ENCODE measurements at regions not wholly inside any gene's neighbourhood (a gene's known extent, or its start where the extent isn't known, plus 50 kb on each side); places are given as distances from the start of the nearest gene placed in this dataset.

GRCh38 chr12:90261283-90261682, 552.6 kb upstream of the ATP2B1 start:
- DNase-seq = no peak
- intact Hi-C loops (cut with DNase I) = no loop called here
- Histone ChIP-seq H3K9me3 (no peaks in the 10 kb centered on the region), H3K4me1 (no peaks in the 10 kb centered on the region), H3K36me3 (no peaks in the 10 kb centered on the region), H3K4me3 (no peak overlapping the region), H3K27me3 (no peaks in the 10 kb centered on the region), H3K27ac (no peak overlapping the region)
- no peak for TF ChIP-seq CTCF (IDR thresholded peaks at IDR 0.05)
- no peak for ATAC-seq

- 55 to 72% methylated on average over 1 of the region's 1 CpG for WGBS, 2 donors
- Histone ChIP-seq H3K27ac (no peak overlapping the region), H3K4me1 (no peaks in the 10 kb centered on the region), H3K4me3 (no peak overlapping the region), H3K9me3 (no peaks in the 10 kb centered on the region), H3K27me3 (no peaks in the 10 kb centered on the region), H3K36me3 (no peaks in the 10 kb centered on the region)
- no peak for TF ChIP-seq CTCF (IDR thresholded peaks at IDR 0.05)
- DNase-seq = no peak
- no peak for ATAC-seq
- intact Hi-C loops (cut with DNase I) = no loop called here
Measured at GRCh38 chr12:90260136-90260535, 551.5 kb upstream of the ATP2B1 start.

- Histone ChIP-seq H3K9me3 (no peaks in the 10 kb centered on the region), H3K36me3 (no peaks in the 10 kb centered on the region), H3K27ac (no peak overlapping the region), H3K4me1 (peaks cover 0 to 15% (median 0%) of the 10 kb centered on the region in 9 donors), H3K27me3 (no peaks in the 10 kb centered on the region), H3K4me3 (no peak overlapping the region)
- intact Hi-C loops (cut with DNase I) = no loop called here
- DNase-seq (no peak), ATAC-seq (no peak)
- 97 to 98% methylated on average over 4 of the region's 4 CpGs for WGBS, 2 donors
- TF ChIP-seq CTCF (IDR thresholded peaks at IDR 0.05) = no peak
Measured at GRCh38 chr12:90257927-90258624, 549.4 kb upstream of the ATP2B1 start.

- Histone ChIP-seq H3K4me1 (peaks cover 0 to 32% (median 16%) of the 10 kb centered on the region in 9 donors), H3K27me3 (no peaks in the 10 kb centered on the region), H3K4me3 (no peak overlapping the region), H3K27ac (no peak overlapping the region), H3K9me3 (no peaks in the 10 kb centered on the region), H3K36me3 (no peaks in the 10 kb centered on the region)
- intact Hi-C loops (cut with DNase I) = no loop called here
- ATAC-seq (no peak), DNase-seq (no peak)
- TF ChIP-seq CTCF (IDR thresholded peaks at IDR 0.05) = no peak
Measured at GRCh38 chr12:90254796-90255195, 546.2 kb upstream of the ATP2B1 start.

Measured in heart right ventricle (tissue), 16 donors.